Activated B cell treated with CpG ODN at 0.5 μM for 24 hours (primary cell): ENCODE measurements at regions not wholly inside any gene's neighbourhood (a gene's known extent, or its start where the extent isn't known, plus 50 kb on each side); places are given as distances from the start of the nearest gene placed in this dataset.

ENCODE experiments used
- ATAC-seq: fragments of 200-7000 bp; cut with Tn5 transposase; one replicate; pipeline ENCODE4 v1.10.0; 2021; ENCODE audit warnings: low read depth, mild to moderate bottlenecking, moderate library complexity
- CTCF ChIA-PET: fragments of 350-600 bp; sonication (Branson Sonifier 250); formaldehyde crosslinking; loops from one replicate; lab custom pipeline; 2021; ENCODE audit warnings: antibody characterized with exemption; lab: Charles Lee
- POLR2A ChIA-PET: fragments of 350-600 bp; sonication (Branson Sonifier 250); formaldehyde crosslinking; loops from one replicate; lab custom pipeline; 2021; ENCODE audit warnings: antibody characterized with exemption; lab: Charles Lee
- DNase-seq: peaks from one replicate; pipeline ENCODE4 v3.0.0; 2022
- H3K27ac Mint-ChIP-seq: one replicate; pipeline ENCODE4 v1.8.0; 2020; ENCODE audit warnings: mixed read lengths
- H3K27me3 Mint-ChIP-seq: one replicate; pipeline ENCODE4 v1.8.0; 2021; ENCODE audit warnings: mixed read lengths
- H3K36me3 Mint-ChIP-seq: one replicate; pipeline ENCODE4 v1.8.0; 2021; ENCODE audit warnings: low read depth, mixed read lengths
- H3K4me1 Mint-ChIP-seq: one replicate; pipeline ENCODE4 v1.8.0; 2021; ENCODE audit warnings: mixed read lengths
- H3K4me3 Mint-ChIP-seq: one replicate; pipeline ENCODE4 v1.8.0; 2020; ENCODE audit warnings: mild to moderate bottlenecking, mixed read lengths
- H3K9me3 Mint-ChIP-seq: one replicate; pipeline ENCODE4 v1.8.0; 2020; ENCODE audit warnings: mixed read lengths
- intact Hi-C: fragments of 100-400 bp; cut with micrococcal nuclease; formaldehyde crosslinking; loops from one replicate; pipeline ENCODE4 v1.15.1; 2024
- TF ChIP-seq, protein P1 (sequence below): fragments of 200-600 bp; IDR thresholded peaks from one replicate; pipeline ENCODE4 v1.8.0; 2022; ENCODE audit warnings: antibody characterized with exemption, mild to moderate bottlenecking

DNA sequence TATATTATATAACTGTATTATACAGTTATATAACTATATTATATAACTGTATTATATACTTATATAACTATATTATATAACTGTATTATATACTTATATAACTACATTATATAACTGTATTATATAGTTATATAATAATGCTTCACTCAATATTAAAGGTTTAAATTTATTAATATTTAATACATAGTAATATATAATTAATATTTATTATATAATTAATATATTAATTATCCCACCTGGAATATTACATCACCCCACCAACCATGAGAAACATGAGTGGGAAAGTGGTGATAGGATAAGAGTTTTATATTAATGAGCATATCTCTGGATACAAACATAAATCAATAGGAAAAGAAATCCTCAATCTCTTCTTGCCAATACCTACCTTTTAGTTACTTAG is 487.1 kb upstream of the LRRTM4 start:
- no peak overlapping the region for H3K27ac Mint-ChIP-seq
- no peaks in the 10 kb centered on the region for H3K9me3 Mint-ChIP-seq
- DNase-seq (no peak), ATAC-seq (no peak)
- ChIA-PET POLR2A (no interaction called here), CTCF (no interaction called here)
- TF ChIP-seq, protein P1, sequence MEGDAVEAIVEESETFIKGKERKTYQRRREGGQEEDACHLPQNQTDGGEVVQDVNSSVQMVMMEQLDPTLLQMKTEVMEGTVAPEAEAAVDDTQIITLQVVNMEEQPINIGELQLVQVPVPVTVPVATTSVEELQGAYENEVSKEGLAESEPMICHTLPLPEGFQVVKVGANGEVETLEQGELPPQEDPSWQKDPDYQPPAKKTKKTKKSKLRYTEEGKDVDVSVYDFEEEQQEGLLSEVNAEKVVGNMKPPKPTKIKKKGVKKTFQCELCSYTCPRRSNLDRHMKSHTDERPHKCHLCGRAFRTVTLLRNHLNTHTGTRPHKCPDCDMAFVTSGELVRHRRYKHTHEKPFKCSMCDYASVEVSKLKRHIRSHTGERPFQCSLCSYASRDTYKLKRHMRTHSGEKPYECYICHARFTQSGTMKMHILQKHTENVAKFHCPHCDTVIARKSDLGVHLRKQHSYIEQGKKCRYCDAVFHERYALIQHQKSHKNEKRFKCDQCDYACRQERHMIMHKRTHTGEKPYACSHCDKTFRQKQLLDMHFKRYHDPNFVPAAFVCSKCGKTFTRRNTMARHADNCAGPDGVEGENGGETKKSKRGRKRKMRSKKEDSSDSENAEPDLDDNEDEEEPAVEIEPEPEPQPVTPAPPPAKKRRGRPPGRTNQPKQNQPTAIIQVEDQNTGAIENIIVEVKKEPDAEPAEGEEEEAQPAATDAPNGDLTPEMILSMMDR, result no peak
- no peaks in the 10 kb centered on the region for H3K27me3 Mint-ChIP-seq
- H3K4me1 Mint-ChIP-seq, result no peaks in the 10 kb centered on the region
- intact Hi-C loops, result no loop called here
- H3K36me3 Mint-ChIP-seq, result no peaks in the 10 kb centered on the region
- H3K4me3 Mint-ChIP-seq, result no peak overlapping the region

DNA sequence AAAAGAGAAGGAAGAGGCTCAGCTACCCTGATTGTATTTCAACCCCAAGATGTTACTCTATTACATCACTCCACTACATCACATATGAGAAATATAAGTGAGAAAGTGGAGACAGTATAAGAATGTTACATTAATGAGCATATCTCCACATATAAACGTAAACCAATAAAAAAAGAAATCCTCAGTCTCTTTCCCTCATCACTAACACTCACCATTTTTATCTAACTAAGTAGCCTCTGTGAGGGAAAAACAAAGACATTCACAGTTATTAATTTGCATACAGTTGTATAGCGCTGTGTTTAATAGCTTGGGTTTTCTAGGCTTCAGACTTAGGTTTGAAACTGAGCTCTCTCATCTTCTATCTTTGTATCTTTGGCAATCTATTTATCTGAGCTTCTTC is 489.1 kb upstream of the LRRTM4 start:
- H3K36me3 Mint-ChIP-seq, result no peaks in the 10 kb centered on the region
- ATAC-seq, result no peak
- ChIA-PET CTCF (no interaction called here), POLR2A (no interaction called here)
- intact Hi-C loops, result no loop called here
- no peaks in the 10 kb centered on the region for H3K4me1 Mint-ChIP-seq
- no peak for DNase-seq
- TF ChIP-seq, protein P1, result no peak
- H3K27me3 Mint-ChIP-seq, result no peaks in the 10 kb centered on the region
- no peak overlapping the region for H3K4me3 Mint-ChIP-seq
- H3K9me3 Mint-ChIP-seq, result peaks cover 2% of the 10 kb centered on the region
- no peak overlapping the region for H3K27ac Mint-ChIP-seq

DNA sequence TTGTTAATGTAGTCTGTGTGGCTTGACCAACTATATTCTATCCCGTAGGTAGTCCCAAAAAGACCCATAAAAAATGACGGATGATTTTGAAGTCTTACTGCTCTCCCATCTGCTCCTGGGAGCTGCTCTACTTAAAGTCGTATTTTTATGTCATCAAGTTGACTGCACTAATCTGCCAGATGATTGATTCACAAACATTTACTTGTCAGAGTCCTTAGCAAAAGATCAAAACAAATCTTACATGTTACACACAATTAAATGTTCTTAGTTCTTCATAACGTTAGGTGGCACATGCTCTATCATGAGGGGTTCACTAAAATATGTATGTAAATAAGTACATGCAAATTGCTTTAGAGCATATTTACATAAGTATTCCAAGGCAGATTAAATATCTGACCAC is 498.3 kb upstream of the LRRTM4 start:
- peaks cover 3% of the 10 kb centered on the region for H3K9me3 Mint-ChIP-seq
- ATAC-seq (no peak), DNase-seq (no peak)
- ChIA-PET CTCF (no interaction called here), POLR2A (no interaction called here)
- no peaks in the 10 kb centered on the region for H3K4me1 Mint-ChIP-seq
- H3K4me3 Mint-ChIP-seq, result no peak overlapping the region
- H3K27me3 Mint-ChIP-seq, result no peaks in the 10 kb centered on the region
- H3K36me3 Mint-ChIP-seq, result no peaks in the 10 kb centered on the region
- TF ChIP-seq, protein P1, result no peak
- no peak overlapping the region for H3K27ac Mint-ChIP-seq
- intact Hi-C loops, result no loop called here

DNA sequence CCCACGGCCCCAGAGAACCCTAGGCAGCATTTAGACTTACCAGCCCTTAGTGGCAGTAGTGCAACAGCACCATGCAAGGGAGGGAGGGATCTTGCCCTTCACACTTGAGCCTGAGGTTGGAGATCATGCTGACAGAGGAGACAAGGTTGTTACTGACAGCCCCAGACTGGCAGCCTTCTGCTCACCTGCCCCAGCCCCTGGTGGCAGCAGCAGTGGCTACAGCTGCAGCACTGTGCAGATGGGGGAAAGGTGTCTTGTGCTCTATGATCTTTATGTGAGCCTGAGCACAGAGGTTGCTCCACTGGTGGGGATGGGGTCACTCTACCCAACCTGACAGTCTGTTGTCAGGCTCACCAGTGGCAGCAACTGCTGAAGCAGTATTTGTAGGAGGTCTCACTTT is 501.2 kb upstream of the LRRTM4 start:
- ATAC-seq (no peak), DNase-seq (no peak)
- Mint-ChIP-seq H3K27me3 (no peaks in the 10 kb centered on the region), H3K36me3 (no peaks in the 10 kb centered on the region), H3K4me1 (no peaks in the 10 kb centered on the region), H3K9me3 (peaks cover 6% of the 10 kb centered on the region), H3K4me3 (no peak overlapping the region), H3K27ac (no peak overlapping the region)
- ChIA-PET POLR2A (no interaction called here), CTCF (no interaction called here)
- TF ChIP-seq, protein P1, result no peak
- intact Hi-C loops, result no loop called here

DNA sequence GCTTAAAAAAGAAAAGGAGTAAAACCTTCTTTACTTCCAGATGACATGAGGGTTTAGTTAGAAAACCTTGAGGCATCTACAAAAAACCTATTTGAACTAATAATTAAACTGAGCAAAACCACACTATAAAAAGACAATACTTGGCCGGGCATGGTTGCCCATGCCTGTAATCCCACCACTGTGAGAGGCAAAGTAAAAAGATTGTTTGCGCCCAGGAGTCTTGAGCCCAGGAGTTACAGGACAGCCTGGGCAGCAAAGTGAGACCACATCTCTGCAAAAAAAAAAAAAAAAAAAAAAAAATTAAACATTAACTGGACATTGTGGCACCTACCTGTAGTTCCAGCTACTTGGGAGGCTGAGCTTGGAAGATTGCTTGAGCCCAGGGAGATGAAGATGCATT is 502.8 kb upstream of the LRRTM4 start:
- ATAC-seq, result no peak
- H3K4me1 Mint-ChIP-seq, result no peaks in the 10 kb centered on the region
- ChIA-PET POLR2A (no interaction called here), CTCF (no interaction called here)
- H3K36me3 Mint-ChIP-seq, result no peaks in the 10 kb centered on the region
- no peak overlapping the region for H3K27ac Mint-ChIP-seq
- H3K9me3 Mint-ChIP-seq, result peaks cover 17% of the 10 kb centered on the region
- H3K27me3 Mint-ChIP-seq, result no peaks in the 10 kb centered on the region
- TF ChIP-seq, protein P1, result no peak
- DNase-seq, result no peak
- no peak overlapping the region for H3K4me3 Mint-ChIP-seq
- intact Hi-C loops, result no loop called here
